ENCODE measurements at regions not wholly inside any gene's neighbourhood (a gene's known extent, or its start where the extent isn't known, plus 50 kb on each side); places are given as distances from the start of the nearest gene placed in this dataset.

GRCh38 chr10:105658696-105659095 is 1017.6 kb downstream of the SORCS3 start:
- TF ChIP-seq REST (IDR thresholded peaks at IDR 0.05; ENCODE audit: insufficient read depth in 1 of 2, low read depth in 2 of 2, low read length in 1 of 2): no peak
- TF ChIP-seq CTCF (IDR thresholded peaks at IDR 0.05): no peak
- no peak for TF ChIP-seq TCF7L2 (IDR thresholded peaks at IDR 0.05; ENCODE audit: low read depth, low read length)
- TF ChIP-seq POLR2AphosphoS5 (IDR thresholded peaks at IDR 0.05; ENCODE audit: low read depth, low read length): no peak
- TF ChIP-seq SIN3A (IDR thresholded peaks at IDR 0.05; ENCODE audit: borderline replicate concordance, insufficient read depth, low read depth, low read length): no peak

Data from Panc1 (cell line).